ENCODE measurements at regions not wholly inside any gene's neighbourhood (a gene's known extent, or its start where the extent isn't known, plus 50 kb on each side); places are given as distances from the start of the nearest gene placed in this dataset.

GRCh38 chr17:63382136-63382535, 64.0 kb downstream of the CYB561 start:
- Histone ChIP-seq H3K9ac (ENCODE audit: insufficient read length, low read depth) (no peak overlapping the region), H3K9me3 (ENCODE audit: insufficient read depth, low read length) (peaks cover 8% of the 10 kb centered on the region), H3K27me3 (ENCODE audit: insufficient read depth, insufficient read length) (no peaks in the 10 kb centered on the region), H3K36me3 (ENCODE audit: insufficient read depth, insufficient read length, low read length) (no peaks in the 10 kb centered on the region), H3K4me1 (ENCODE audit: insufficient read depth, insufficient read length) (no peaks in the 10 kb centered on the region), H3K4me3 (ENCODE audit: insufficient read length, low read depth) (no peak overlapping the region)
- DNase-seq (ENCODE audit: low read depth, low spot score): no peak
- no peak for TF ChIP-seq SUZ12 (IDR thresholded peaks at IDR 0.05; ENCODE audit: extremely low read depth, insufficient read depth, insufficient read length)
- TF ChIP-seq YY1 (IDR thresholded peaks at IDR 0.05; ENCODE audit: insufficient read depth, insufficient read length): no peak
- no peak for TF ChIP-seq ZNF274 (IDR thresholded peaks at IDR 0.05; ENCODE audit: low read depth, low read length)

All from NT2/D1 (cell line).